ENCODE measurements at regions not wholly inside any gene's neighbourhood (a gene's known extent, or its start where the extent isn't known, plus 50 kb on each side); places are given as distances from the start of the nearest gene placed in this dataset.

- TF ChIP-seq CTCF (IDR thresholded peaks at IDR 0.05; ENCODE audit: control extremely low read depth in 1 of 3, insufficient read depth in 1 of 3, low read depth in 1 of 3, low read length in 3 of 3) = no peak
- TF ChIP-seq CBX5 (IDR thresholded peaks at IDR 0.05; ENCODE audit: low read depth, low read length) = no peak
- TF ChIP-seq NRF1 (IDR thresholded peaks at IDR 0.05; ENCODE audit: low read depth, low read length) = no peak
- TF ChIP-seq POLR2A (IDR thresholded peaks at IDR 0.05; ENCODE audit: control extremely low read depth in 1 of 2, low read depth in 2 of 2, low read length in 2 of 2) = no peak
- TF ChIP-seq CEBPB (IDR thresholded peaks at IDR 0.05; ENCODE audit: low read depth, low read length) = no peak
- no peak for TF ChIP-seq POLR2AphosphoS5 (IDR thresholded peaks at IDR 0.05; ENCODE audit: low read depth, low read length)
- TF ChIP-seq RBBP5 (IDR thresholded peaks at IDR 0.05; ENCODE audit: borderline replicate concordance, low read depth, low read length) = no peak
- no peak for TF ChIP-seq GABPA (IDR thresholded peaks at IDR 0.05; ENCODE audit: borderline replicate concordance, insufficient read depth, low read length)
- TF ChIP-seq E2F6 (IDR thresholded peaks at IDR 0.05) = no peak
- no peak for TF ChIP-seq GTF2F1 (IDR thresholded peaks at IDR 0.05; ENCODE audit: borderline replicate concordance, low read depth, low read length)
- TF ChIP-seq JUND (IDR thresholded peaks at IDR 0.05; ENCODE audit: low read length) = no peak
- no peak for TF ChIP-seq KDM4A (IDR thresholded peaks at IDR 0.05; ENCODE audit: low read depth, low read length, severe bottlenecking)
- TF ChIP-seq ATF2 (IDR thresholded peaks at IDR 0.05; ENCODE audit: low read length) = no peak
Observed at GRCh38 chr5:124477062-124477461, 269.4 kb downstream of the ZNF608 start.

All from H1 (cell line).